A673 (cell line): ENCODE measurements at regions not wholly inside any gene's neighbourhood (a gene's known extent, or its start where the extent isn't known, plus 50 kb on each side); places are given as distances from the start of the nearest gene placed in this dataset.

Experiments used
- BruUV-seq: library from RNA; stranded (reverse); fragments of 400-500 nt; replicated peaks from 2 replicates; lab custom pipeline; 2021; lab: Mats Ljungman, UMichigan
- CTCF ChIA-PET: fragments of 300-600 bp; sonication (Branson Sonifier 250); formaldehyde crosslinking; loops from one replicate; lab custom pipeline; 2022; ENCODE audit warnings: antibody characterized with exemption; lab: Charles Lee
- POLR2A ChIA-PET: fragments of 300-600 bp; sonication (Branson Sonifier 250); formaldehyde crosslinking; loops from one replicate; lab custom pipeline; 2022; ENCODE audit warnings: antibody characterized with exemption; ENCODE audit not compliant: low non-redundant PET; lab: Charles Lee
- DNase-seq: peaks from one replicate; pipeline ENCODE4 v3.0.0-alpha.2; 2015; ENCODE audit warnings: low spot score
- H3K27ac ChIP-seq: fragments of 200-600 bp; sonication (generic); 2 replicates; pipeline ENCODE4 v1.5.1; 2016; ENCODE audit warnings: mixed run types, low read depth, mild to moderate bottlenecking, mixed read lengths, antibody characterized with exemption, low read length; ENCODE audit not compliant: poor library complexity, severe bottlenecking
- H3K27me3 ChIP-seq: fragments of 200-600 bp; sonication (generic); replicated peaks from 2 replicates; pipeline ENCODE4 v1.6.1; 2017; ENCODE audit warnings: mixed run types, low read depth, mild to moderate bottlenecking, mixed read lengths, antibody characterized with exemption, low read length; ENCODE audit not compliant: insufficient read depth, poor library complexity
- H3K36me3 ChIP-seq: fragments of 200-600 bp; sonication (generic); 2 replicates; pipeline ENCODE4 v1.6.1; 2016; ENCODE audit warnings: mixed run types, mild to moderate bottlenecking, mixed read lengths, antibody characterized with exemption, low read length; ENCODE audit not compliant: insufficient read depth, poor library complexity, severe bottlenecking
- H3K4me1 ChIP-seq: fragments of 200-600 bp; sonication (generic); 2 replicates; pipeline ENCODE4 v1.6.1; 2017; ENCODE audit warnings: mixed run types, mild to moderate bottlenecking, mixed read lengths, antibody characterized with exemption, low read length; ENCODE audit not compliant: insufficient read depth, poor library complexity, severe bottlenecking
- H3K4me3 ChIP-seq: fragments of 200-600 bp; sonication (generic); 2 replicates; pipeline ENCODE4 v1.5.1; 2016; ENCODE audit warnings: low read depth, mixed run types, mild to moderate bottlenecking, mixed read lengths, low read length; ENCODE audit not compliant: poor library complexity, severe bottlenecking
- H3K9me3 ChIP-seq: fragments of 200-600 bp; sonication (generic); 2 replicates; pipeline ENCODE4 v1.6.1; 2016; ENCODE audit warnings: mixed run types, low read depth, mild to moderate bottlenecking, mixed read lengths, antibody characterized with exemption, low read length; ENCODE audit not compliant: poor library complexity, severe bottlenecking
- CTCF ChIP-seq: fragments of 300-800, 200-600 bp; sonication (generic); conservative IDR thresholded peaks from 2 replicates; pipeline ENCODE4 v1.5.1; 2017; ENCODE audit warnings: low read depth, mild to moderate bottlenecking, antibody characterized with exemption, low read length, moderate library complexity, mixed read lengths
- EZH2 ChIP-seq: fragments of 200-600 bp; sonication (generic); IDR thresholded peaks from 2 replicates; pipeline ENCODE4 v1.6.1; 2017; ENCODE audit warnings: borderline replicate concordance, low read depth, mild to moderate bottlenecking, mixed read lengths, antibody characterized with exemption, low read length; ENCODE audit not compliant: poor library complexity, severe bottlenecking
- intact Hi-C: fragments of 100-400 bp; cut with micrococcal nuclease; formaldehyde crosslinking; loops from one replicate; pipeline ENCODE4 v1.10.0; 2022; ENCODE audit not compliant: unreplicated experiment

- TF ChIP-seq CTCF (no peak), EZH2 (no peak)
- CTCF ChIA-PET: no interaction called here
- POLR2A ChIA-PET: interaction anchor here (0.6 kb wide), 2 partner anchors 153 to 274 kb away, joined by 3 to 6 read pairs; no protein-coding TSS in a partner anchor
- Histone ChIP-seq H3K36me3 (no peaks in the 10 kb centered on the region), H3K27me3 (no peaks in the 10 kb centered on the region), H3K27ac (no peak overlapping the region), H3K4me3 (no peak overlapping the region), H3K9me3 (peaks cover 4% of the 10 kb centered on the region), H3K4me1 (no peaks in the 10 kb centered on the region)
- no TSS peak for BruUV-seq
- intact Hi-C loops: no loop called here
- DNase-seq: no peak
These were observed 60.3 kb upstream of the ADAMTS2 start for GRCh38 chr5:179405426-179406030.

DNA sequence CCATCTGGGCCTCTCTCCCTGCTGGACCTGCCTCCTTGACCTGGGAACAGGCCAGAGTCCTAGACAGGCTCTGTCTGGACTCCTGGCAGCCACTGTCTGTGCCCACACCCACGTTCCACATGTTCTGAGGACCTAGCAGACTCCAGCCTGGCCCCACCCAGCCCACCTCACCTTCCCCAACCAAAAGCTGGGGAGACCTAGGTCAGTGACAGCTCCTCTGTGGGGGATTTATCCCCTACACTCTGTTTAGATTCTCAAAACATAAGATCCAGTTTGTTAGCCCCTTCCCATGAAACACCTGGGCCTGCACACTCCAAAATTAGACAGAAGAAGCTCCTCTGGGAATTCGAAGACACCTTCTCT lies 59.8 kb upstream of the ADAMTS2 start:
- H3K27me3 ChIP-seq: no peaks in the 10 kb centered on the region
- no peaks in the 10 kb centered on the region for H3K4me1 ChIP-seq
- H3K36me3 ChIP-seq: no peaks in the 10 kb centered on the region
- ChIA-PET POLR2A (interaction anchor here (0.6 kb wide), 2 partner anchors 153 to 274 kb away, joined by 3 to 6 read pairs; no protein-coding TSS in a partner anchor), CTCF (no interaction called here)
- DNase-seq: no peak
- intact Hi-C loops: no loop called here
- no peak overlapping the region for H3K27ac ChIP-seq
- TF ChIP-seq EZH2 (no peak), CTCF (no peak)
- peaks cover 9% of the 10 kb centered on the region for H3K9me3 ChIP-seq
- BruUV-seq: no TSS peak
- H3K4me3 ChIP-seq: no peak overlapping the region

- H3K4me3 ChIP-seq: no peak overlapping the region
- CTCF ChIA-PET: no interaction called here
- H3K36me3 ChIP-seq: no peaks in the 10 kb centered on the region
- POLR2A ChIA-PET: no interaction called here
- no peak for DNase-seq
- H3K27ac ChIP-seq: no peak overlapping the region
- no peaks in the 10 kb centered on the region for H3K27me3 ChIP-seq
- H3K4me1 ChIP-seq: no peaks in the 10 kb centered on the region
- peaks cover 11% of the 10 kb centered on the region for H3K9me3 ChIP-seq
- TF ChIP-seq EZH2: no peak
- no TSS peak for BruUV-seq
- intact Hi-C loops: no loop called here
These were observed 59.2 kb upstream of the ADAMTS2 start for GRCh38 chr5:179404321-179405053.
